ENCODE measurements at regions not wholly inside any gene's neighbourhood (a gene's known extent, or its start where the extent isn't known, plus 50 kb on each side); places are given as distances from the start of the nearest gene placed in this dataset.

DNA sequence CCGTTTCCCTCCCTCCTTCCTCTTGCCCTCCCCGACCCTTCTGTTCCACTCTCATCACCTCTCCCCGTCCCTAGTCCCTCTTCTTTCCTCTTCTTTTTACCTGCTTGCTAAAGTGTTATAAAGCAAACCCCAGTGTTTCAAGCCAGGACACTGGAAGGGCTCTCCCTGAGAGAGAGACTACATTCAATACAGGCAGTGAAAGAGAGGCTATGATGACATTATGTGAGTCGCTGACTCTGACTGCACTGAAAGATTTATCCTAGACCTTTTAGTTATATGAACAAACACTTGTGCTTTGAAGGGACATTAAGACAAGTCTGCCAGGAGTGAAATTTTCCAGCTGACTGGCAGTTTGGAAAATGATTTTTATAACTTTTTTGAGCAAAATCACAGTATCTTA is 155.7 kb downstream of the S1PR1 start:
- intact Hi-C loops (cut with DNase I; ENCODE audit: low total_unique reads): no loop called here
- Histone ChIP-seq H3K9me3 (peaks cover 0 to 2% (median 0%) of the 10 kb centered on the region in 8 donors), H3K27me3 (replicated peaks in 1 of 7) (no peaks in the 10 kb centered on the region), H3K36me3 (no peaks in the 10 kb centered on the region), H3K27ac (no peak overlapping the region), H3K4me1 (no peaks in the 10 kb centered on the region), H3K4me3 (no peak overlapping the region)
- TF ChIP-seq POLR2A (IDR thresholded peaks at IDR 0.05) (no peak), POLR2AphosphoS5 (IDR thresholded peaks at IDR 0.05) (no peak), CTCF (IDR thresholded peaks at IDR 0.05 in 8 of 11, conservative IDR thresholded peaks at IDR 0.05 in 3 of 11) (no peak)
- WGBS, 5 donors: 66 to 79% (median 77%) methylated on average over 4 of the region's 4 CpGs
- no peak for DNase-seq

DNA sequence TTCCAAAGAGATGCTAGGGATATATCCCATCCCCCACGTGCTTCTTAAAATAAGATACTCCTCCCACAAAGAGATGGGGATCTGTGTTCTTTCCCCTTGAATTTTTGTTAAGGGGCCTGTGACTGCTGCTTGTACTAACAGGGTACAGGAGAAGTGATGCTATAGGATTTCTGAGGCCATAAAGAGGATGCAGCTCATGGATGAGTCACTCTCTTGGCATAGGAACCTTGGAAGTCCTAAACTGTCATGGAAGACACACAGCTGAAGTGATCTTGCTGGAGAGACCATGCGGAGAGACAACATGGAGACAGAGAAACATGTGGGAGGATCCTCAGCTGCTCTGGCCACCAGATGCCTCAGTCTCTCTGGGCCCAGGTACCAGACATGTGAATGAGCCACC is 157.2 kb downstream of the S1PR1 start:
- H3K36me3 ChIP-seq: no peaks in the 10 kb centered on the region
- intact Hi-C loops (cut with DNase I; ENCODE audit: low total_unique reads): no loop called here
- no peaks in the 10 kb centered on the region for H3K9me3 ChIP-seq
- no peak overlapping the region for H3K27ac ChIP-seq
- H3K4me1 ChIP-seq: no peaks in the 10 kb centered on the region
- DNase-seq: no peak
- no peak overlapping the region for H3K4me3 ChIP-seq
- WGBS, 5 donors: 82 to 94% (median 88%) methylated on average over 2 of the region's 2 CpGs
- H3K27me3 ChIP-seq (replicated peaks in 1 of 7): no peaks in the 10 kb centered on the region
- TF ChIP-seq CTCF (IDR thresholded peaks at IDR 0.05 in 8 of 11, conservative IDR thresholded peaks at IDR 0.05 in 3 of 11): no peak
- TF ChIP-seq POLR2AphosphoS5 (IDR thresholded peaks at IDR 0.05): no peak
- TF ChIP-seq POLR2A (IDR thresholded peaks at IDR 0.05): no peak

GRCh38 chr1:101399222-101399621 is 162.4 kb downstream of the S1PR1 start:
- H3K4me3 ChIP-seq: no peak overlapping the region
- no peak for DNase-seq
- TF ChIP-seq CTCF (IDR thresholded peaks at IDR 0.05 in 8 of 11, conservative IDR thresholded peaks at IDR 0.05 in 3 of 11) (no peak), POLR2A (IDR thresholded peaks at IDR 0.05) (no peak), POLR2AphosphoS5 (IDR thresholded peaks at IDR 0.05) (no peak)
- H3K27ac ChIP-seq: no peak overlapping the region
- 70 to 93% (median 85%) methylated on average over 3 of the region's 3 CpGs for WGBS, 5 donors
- no peaks in the 10 kb centered on the region for H3K9me3 ChIP-seq
- intact Hi-C loops (cut with DNase I; ENCODE audit: low total_unique reads): no loop called here
- no peaks in the 10 kb centered on the region for H3K27me3 ChIP-seq (replicated peaks in 1 of 7)
- no peaks in the 10 kb centered on the region for H3K4me1 ChIP-seq
- no peaks in the 10 kb centered on the region for H3K36me3 ChIP-seq

DNA sequence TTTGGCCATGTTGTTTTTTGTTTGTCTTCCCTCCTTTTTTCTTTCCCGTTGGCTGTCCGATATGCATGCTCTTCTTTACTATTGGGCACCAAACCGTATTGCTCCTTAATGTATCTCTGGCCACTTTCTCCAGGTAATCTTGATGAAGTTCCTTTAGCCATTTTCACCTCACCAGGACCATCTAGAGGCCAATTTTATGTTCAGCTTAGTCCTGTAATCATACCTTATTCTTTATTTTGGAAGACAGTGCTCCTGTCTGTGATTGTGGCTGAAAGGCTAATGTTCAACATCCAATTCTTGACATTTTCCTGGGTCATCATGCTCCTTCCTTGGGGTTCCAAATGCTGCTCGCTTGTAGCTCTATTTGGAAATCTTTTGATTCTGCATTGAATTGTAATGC is 169.5 kb downstream of the S1PR1 start:
- no peaks in the 10 kb centered on the region for H3K27me3 ChIP-seq (replicated peaks in 1 of 7)
- H3K4me1 ChIP-seq: peaks cover 4 to 52% (median 19%) of the 10 kb centered on the region in 6 donors
- peaks cover 0 to 2% (median 0%) of the 10 kb centered on the region in 8 donors for H3K9me3 ChIP-seq
- H3K36me3 ChIP-seq: no peaks in the 10 kb centered on the region
- intact Hi-C loops (cut with DNase I; ENCODE audit: low total_unique reads): no loop called here
- no peak for DNase-seq
- no peak overlapping the region for H3K4me3 ChIP-seq
- H3K27ac ChIP-seq: peak overlapping the region in 2 of 8 donors; percentile 1 to 22
- WGBS, 5 donors: 73 to 97% (median 92%) methylated on average over 4 of the region's 4 CpGs
- no peak for TF ChIP-seq CTCF (IDR thresholded peaks at IDR 0.05 in 8 of 11, conservative IDR thresholded peaks at IDR 0.05 in 3 of 11)
- TF ChIP-seq POLR2AphosphoS5 (IDR thresholded peaks at IDR 0.05): no peak
- no peak for TF ChIP-seq POLR2A (IDR thresholded peaks at IDR 0.05)
